Fibroblast of skin of back (primary cell): ENCODE measurements at regions not wholly inside any gene's neighbourhood (a gene's known extent, or its start where the extent isn't known, plus 50 kb on each side); places are given as distances from the start of the nearest gene placed in this dataset.

Source experiments
- DNase-seq: peaks from one replicate; pipeline ENCODE4 v3.0.0-alpha.2; 2013

DNA sequence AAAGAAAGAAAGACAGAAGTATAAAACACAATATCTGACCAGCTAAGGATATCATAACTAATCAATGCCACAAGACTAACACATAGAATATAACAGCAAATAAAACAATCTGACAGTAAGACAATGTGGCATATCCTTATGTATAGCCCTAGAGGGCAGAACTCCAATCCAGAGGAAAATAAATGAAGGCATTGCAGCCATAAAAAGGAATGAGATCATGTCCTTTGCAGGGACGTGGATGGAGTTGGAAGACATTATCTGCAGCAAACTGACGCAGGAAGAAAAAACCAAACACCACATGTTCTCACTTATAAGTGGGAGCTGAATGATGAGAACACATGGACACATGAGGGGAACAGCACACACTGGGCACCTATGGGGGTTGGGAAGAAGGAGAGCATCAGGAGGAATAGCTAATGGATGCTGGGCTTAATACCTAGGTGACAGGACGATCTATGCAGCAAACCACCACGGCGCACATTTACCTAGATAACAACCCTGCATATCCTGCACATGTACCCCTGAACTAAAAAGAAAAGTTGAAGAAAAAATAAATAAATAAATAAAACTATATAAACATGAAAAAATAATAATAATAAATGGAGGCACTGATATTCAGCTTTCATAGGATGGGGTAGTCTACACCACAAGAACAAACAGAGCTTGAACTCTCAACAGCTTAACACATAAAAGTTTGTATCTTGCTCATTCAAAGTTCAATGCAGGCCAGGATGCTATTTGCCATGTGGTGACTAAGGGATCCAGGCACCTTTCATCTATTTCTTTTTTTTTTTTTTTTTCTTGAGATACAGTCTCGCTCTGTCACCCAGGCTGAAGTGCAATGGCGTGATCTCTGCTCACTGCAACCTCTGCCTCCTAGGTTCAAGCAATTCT lies 66.1 kb upstream of the KAT6B start:
- DNase-seq = no peak

DNA sequence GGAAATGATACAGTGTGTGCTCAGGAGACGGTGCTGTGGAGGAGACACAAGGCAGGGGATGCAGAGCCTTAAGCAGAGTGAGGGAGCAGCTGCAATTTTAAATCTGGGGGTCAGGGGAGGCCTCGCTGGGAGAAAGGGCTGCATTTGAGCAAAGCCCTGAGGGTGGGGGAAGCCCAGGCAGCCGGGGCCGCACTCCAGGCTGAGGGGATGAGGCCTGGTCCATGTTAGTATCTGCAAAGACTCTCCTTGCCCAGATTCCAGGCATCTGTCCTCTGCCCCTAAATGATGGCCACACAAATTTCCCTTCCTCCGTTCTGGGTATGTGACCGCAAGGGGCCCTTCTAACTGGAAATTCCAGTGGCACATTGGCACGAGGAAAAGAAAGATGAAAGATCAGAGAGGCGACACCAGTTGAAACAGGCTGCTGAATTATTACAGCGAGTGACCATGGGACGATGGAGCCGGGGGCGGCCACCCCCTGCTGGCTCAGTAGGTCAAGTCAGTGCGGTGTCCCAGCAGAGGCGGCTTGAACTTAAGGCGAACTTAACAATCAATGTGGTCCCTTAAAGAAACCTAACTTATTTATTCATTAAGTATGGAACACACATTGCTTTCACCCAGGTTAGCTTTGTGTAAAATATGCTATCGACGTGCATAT lies 62.3 kb upstream of the KAT6B start:
- DNase-seq = no peak

DNA sequence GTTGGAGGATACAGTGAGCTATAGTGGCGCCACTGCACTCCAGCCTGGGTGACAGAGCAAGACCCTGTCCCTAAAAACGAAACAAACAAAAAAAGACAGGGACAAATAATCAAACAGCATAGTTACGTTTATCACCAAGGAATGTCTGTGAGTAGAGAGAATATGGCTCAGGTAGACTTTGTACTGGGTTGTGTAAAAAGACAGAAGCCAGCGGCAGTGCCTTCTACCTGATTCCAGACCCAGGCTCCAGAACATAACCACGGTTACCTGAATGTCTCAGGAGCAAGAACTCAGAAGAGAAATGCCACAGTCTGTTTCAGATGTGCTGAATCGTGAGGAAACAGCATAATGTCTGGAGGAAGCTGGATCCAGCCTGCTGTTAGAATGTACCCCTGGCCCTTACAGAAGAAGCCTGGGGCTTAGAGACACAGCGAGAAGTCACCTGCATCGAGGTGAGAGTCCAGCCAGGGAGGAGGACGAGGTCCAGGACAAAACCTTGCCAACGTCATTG lies 60.9 kb upstream of the KAT6B start:
- DNase-seq = no peak

DNA sequence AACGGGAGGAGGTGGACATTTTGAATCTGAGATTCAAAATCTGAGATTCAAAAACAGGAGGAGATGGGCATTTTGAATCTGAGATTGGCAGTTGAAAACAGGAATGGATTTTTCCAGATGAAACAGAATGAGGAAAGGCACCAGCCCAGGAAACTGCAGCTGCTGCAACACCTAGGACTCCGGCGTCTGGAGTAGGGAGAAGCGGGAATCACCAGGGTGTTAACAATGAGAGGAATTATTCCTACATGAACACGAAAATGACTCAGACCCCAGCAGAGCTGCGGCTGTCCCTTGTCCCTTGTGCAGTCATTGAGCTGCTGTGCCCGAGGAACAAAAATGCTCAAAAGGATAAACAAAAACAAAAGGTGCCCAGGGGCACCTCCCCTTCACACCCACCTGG lies 59.9 kb upstream of the KAT6B start:
- peak; percentile 6 for DNase-seq

DNA sequence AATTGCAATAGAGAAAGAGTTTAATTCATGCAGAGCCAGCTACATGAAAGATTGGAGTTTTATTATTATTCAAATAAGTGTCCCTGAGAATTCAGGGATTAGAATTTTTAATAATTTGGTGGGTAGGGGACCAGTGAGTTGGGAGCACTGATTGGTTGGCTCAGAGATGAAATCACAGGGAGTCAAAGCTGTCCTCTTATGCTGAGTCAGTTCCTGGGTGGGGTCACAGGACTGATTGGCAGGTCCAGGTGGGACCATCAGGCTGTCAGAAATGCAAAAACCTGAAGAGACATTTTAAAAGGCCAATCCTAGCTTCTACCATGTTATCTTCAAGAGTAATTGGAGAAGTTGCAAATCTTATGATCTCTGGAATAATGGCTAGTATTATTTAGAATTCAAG lies 56.0 kb upstream of the KAT6B start:
- DNase-seq = no peak

DNA sequence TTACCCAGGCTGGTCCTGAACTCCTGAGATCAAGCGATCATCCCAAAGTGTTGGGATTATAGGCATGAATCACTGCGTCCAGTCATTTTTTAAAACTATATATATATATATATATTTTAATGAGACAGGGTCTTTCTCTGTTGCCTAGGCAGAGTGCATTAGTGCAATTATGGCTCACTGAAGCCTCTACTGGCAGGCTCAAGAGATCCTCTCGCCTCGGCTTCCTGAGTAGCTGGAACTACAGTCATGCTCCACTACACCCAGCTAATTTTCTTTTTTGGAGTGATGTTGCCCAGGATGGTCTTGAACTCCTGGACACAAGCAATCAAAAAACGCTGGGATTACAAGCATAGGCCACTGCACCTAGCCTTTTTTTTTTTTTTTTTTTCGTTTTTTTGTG lies 55.3 kb upstream of the KAT6B start:
- DNase-seq = no peak

DNA sequence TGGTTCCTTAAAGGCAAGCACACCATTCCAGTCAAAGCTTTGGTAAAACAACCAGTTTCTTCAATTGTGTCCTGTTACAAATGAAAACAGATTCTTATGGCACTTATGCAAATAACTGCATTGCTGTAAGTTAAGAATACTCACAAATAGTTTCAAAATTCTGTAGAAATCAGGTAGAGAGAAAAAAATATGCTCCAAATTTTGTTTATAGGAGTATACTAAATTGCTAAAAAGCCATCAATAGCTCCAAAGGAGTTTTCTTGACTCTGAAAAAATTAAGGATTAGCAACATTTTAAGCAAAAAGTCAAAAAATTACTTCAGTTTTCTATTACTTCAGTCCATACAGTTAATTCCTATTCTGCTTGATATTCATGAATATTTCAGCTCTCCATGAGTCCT lies 51.3 kb upstream of the KAT6B start:
- DNase-seq = no peak
